ENCODE measurements at regions not wholly inside any gene's neighbourhood (a gene's known extent, or its start where the extent isn't known, plus 50 kb on each side); places are given as distances from the start of the nearest gene placed in this dataset.

DNA sequence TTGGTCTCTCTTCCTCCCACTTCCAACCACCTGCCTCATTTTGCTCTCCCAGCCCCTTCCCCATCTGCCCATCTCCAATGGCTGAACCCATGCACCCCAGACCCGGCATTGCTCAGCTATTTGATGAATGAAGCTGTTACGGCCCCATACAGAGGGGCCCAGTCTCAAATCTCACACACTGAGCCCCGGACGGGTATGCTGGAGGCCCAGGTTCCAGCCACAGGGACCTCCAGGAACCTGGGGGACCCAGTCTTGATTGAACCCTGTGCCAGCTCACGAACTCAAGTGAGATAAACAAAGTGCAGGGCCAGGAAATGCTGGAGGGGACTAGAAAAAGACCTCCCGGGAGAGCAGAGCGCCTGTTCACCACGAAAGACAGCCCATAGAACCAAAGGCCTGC is 63.4 kb upstream of the TEX51 start:
- no peaks in the 10 kb centered on the region for H4K20me1 ChIP-seq (ENCODE audit: insufficient read depth, low read length)
- peaks cover 41% of the 10 kb centered on the region for H3K4me1 Mint-ChIP-seq
- H3K27me3 Mint-ChIP-seq (ENCODE audit: low read depth in 3 of 3) = peaks cover 0 to 1% (median 0%) of the 10 kb centered on the region in 3 donors
- H3K79me2 ChIP-seq (ENCODE audit: insufficient read depth, low read length) = no peaks in the 10 kb centered on the region
- no peak overlapping the region for H3K27ac Mint-ChIP-seq
- peaks cover 37 to 41% of the 10 kb centered on the region in 2 donors for H3K4me1 ChIP-seq (ENCODE audit: control insufficient read depth in 1 of 2, insufficient read depth in 2 of 2, low read length in 2 of 2)
- peaks cover 0 to 2% of the 10 kb centered on the region in 2 donors for H3K36me3 Mint-ChIP-seq
- TF ChIP-seq, protein P1, sequence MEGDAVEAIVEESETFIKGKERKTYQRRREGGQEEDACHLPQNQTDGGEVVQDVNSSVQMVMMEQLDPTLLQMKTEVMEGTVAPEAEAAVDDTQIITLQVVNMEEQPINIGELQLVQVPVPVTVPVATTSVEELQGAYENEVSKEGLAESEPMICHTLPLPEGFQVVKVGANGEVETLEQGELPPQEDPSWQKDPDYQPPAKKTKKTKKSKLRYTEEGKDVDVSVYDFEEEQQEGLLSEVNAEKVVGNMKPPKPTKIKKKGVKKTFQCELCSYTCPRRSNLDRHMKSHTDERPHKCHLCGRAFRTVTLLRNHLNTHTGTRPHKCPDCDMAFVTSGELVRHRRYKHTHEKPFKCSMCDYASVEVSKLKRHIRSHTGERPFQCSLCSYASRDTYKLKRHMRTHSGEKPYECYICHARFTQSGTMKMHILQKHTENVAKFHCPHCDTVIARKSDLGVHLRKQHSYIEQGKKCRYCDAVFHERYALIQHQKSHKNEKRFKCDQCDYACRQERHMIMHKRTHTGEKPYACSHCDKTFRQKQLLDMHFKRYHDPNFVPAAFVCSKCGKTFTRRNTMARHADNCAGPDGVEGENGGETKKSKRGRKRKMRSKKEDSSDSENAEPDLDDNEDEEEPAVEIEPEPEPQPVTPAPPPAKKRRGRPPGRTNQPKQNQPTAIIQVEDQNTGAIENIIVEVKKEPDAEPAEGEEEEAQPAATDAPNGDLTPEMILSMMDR (IDR thresholded peaks at IDR 0.05) = no peak
- no peaks in the 10 kb centered on the region for H3K36me3 ChIP-seq (replicated peaks in 1 of 2; ENCODE audit: control insufficient read depth in 1 of 2, insufficient read depth in 2 of 2, low read length in 2 of 2)
- no peaks in the 10 kb centered on the region for H3K27me3 ChIP-seq (ENCODE audit: control insufficient read depth in 2 of 2, insufficient read depth in 2 of 2, low read length in 2 of 2)
- H3K4me2 ChIP-seq (replicated peaks; ENCODE audit: extremely low read depth, low read length, poor library complexity, severe bottlenecking) = no peak overlapping the region
- no peak overlapping the region for H3K27ac ChIP-seq (ENCODE audit: low read depth in 1 of 2, low read length in 2 of 2)
- intact Hi-C loops (cut with micrococcal nuclease) = no loop called here
- no peak overlapping the region for H3K9ac ChIP-seq (ENCODE audit: insufficient read depth, low read length, poor library complexity, severe bottlenecking)
- no peaks in the 10 kb centered on the region for H3K9me3 ChIP-seq (replicated peaks in 1 of 2; ENCODE audit: control insufficient read depth in 1 of 2, insufficient read depth in 1 of 2, low read length in 2 of 2)
- H2AFZ ChIP-seq (ENCODE audit: insufficient read depth, low read depth, low read length, poor library complexity, severe bottlenecking) = no peak overlapping the region
- no peak overlapping the region for H3K4me3 ChIP-seq (replicated peaks in 1 of 3; ENCODE audit: low read depth in 2 of 3, low read length in 3 of 3)
- H3K4me3 Mint-ChIP-seq = no peak overlapping the region
- WGBS (ENCODE audit: insufficient coverage) = 99% methylated on average over 7 of the region's 8 CpGs
- H3K9me3 Mint-ChIP-seq = peaks cover 0 to 7% (median 0%) of the 10 kb centered on the region in 7 donors
- no peak for DNase-seq

DNA sequence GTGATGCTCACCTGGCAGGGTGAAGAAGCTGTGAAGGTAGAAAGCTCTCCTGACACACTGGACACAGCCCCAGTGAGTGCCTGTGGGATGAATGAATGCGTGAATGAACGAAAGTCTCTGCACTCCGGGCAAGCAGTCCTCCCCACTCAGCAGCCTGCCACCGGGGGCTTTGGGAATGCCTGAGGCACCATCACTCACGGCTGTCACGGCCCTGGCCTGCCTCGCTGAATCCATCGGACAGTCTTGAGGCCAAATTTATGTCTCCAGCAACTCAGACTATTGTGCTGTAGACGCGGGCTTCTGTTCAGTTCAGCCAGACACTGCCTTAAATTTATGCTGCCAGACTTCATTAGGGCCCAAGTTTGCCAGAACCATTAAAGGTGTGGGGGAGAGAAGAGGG is 62.9 kb upstream of the TEX51 start:
- Mint-ChIP-seq H3K9me3 (peaks cover 0 to 7% (median 0%) of the 10 kb centered on the region in 7 donors), H3K27ac (no peak overlapping the region), H3K36me3 (peaks cover 0 to 2% of the 10 kb centered on the region in 2 donors), H3K4me1 (peaks cover 35% of the 10 kb centered on the region), H3K4me3 (no peak overlapping the region), H3K27me3 (ENCODE audit: low read depth in 3 of 3) (peaks cover 0 to 1% (median 0%) of the 10 kb centered on the region in 3 donors)
- no peaks in the 10 kb centered on the region for H3K36me3 ChIP-seq (replicated peaks in 1 of 2; ENCODE audit: control insufficient read depth in 1 of 2, insufficient read depth in 2 of 2, low read length in 2 of 2)
- 85% methylated on average over 8 of the region's 10 CpGs for WGBS (ENCODE audit: insufficient coverage)
- intact Hi-C loops (cut with micrococcal nuclease) = no loop called here
- H4K20me1 ChIP-seq (ENCODE audit: insufficient read depth, low read length) = no peaks in the 10 kb centered on the region
- H3K9me3 ChIP-seq (replicated peaks in 1 of 2; ENCODE audit: control insufficient read depth in 1 of 2, insufficient read depth in 1 of 2, low read length in 2 of 2) = no peaks in the 10 kb centered on the region
- peaks cover 31 to 35% of the 10 kb centered on the region in 2 donors for H3K4me1 ChIP-seq (ENCODE audit: control insufficient read depth in 1 of 2, insufficient read depth in 2 of 2, low read length in 2 of 2)
- H3K27ac ChIP-seq (ENCODE audit: low read depth in 1 of 2, low read length in 2 of 2) = no peak overlapping the region
- TF ChIP-seq, protein P1 (IDR thresholded peaks at IDR 0.05) = no peak
- no peak overlapping the region for H3K4me3 ChIP-seq (replicated peaks in 1 of 3; ENCODE audit: low read depth in 2 of 3, low read length in 3 of 3)
- H2AFZ ChIP-seq (ENCODE audit: insufficient read depth, low read depth, low read length, poor library complexity, severe bottlenecking) = no peak overlapping the region
- H3K27me3 ChIP-seq (ENCODE audit: control insufficient read depth in 2 of 2, insufficient read depth in 2 of 2, low read length in 2 of 2) = no peaks in the 10 kb centered on the region
- no peak overlapping the region for H3K4me2 ChIP-seq (replicated peaks; ENCODE audit: extremely low read depth, low read length, poor library complexity, severe bottlenecking)
- H3K79me2 ChIP-seq (ENCODE audit: insufficient read depth, low read length) = no peaks in the 10 kb centered on the region
- no peak for DNase-seq
- H3K9ac ChIP-seq (ENCODE audit: insufficient read depth, low read length, poor library complexity, severe bottlenecking) = no peak overlapping the region
